ENCODE measurements at regions not wholly inside any gene's neighbourhood (a gene's known extent, or its start where the extent isn't known, plus 50 kb on each side); places are given as distances from the start of the nearest gene placed in this dataset.
"Not testable (repeated sequence)": the region's sequence is repeated elsewhere in the genome, so short reads cannot be mapped to it uniquely, and the experiment has no call there.

DNA sequence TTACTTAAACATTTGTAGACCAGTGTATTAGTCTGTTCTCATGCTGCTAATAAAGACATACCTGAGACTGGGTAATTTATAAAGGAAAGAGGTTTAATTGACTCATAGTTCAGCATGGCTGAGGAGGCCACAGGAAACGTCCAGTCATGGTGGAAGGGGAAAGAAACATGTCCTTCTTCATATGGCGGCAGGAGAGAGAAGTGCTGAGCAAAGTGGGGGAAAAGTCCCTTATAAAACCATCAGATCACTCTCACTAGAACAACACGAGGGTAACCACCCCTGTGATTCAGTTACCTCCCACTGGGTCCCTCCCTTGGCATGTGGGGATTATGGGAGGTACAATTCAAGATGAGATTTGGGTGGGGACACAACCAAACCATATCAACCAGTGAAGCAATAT lies 247.1 kb downstream of the UTRN start:
- not testable (repeated sequence) for DNase-seq (ENCODE audit: low spot score); H3K4me3 Mint-ChIP-seq; H3K9me3 Mint-ChIP-seq; H3K27me3 Mint-ChIP-seq; ATAC-seq
- Mint-ChIP-seq H3K4me1 (ENCODE audit: low read depth in 2 of 2) (peaks cover 5 to 20% of the 10 kb centered on the region in 2 donors), H3K36me3 (peaks cover 39% of the 10 kb centered on the region), H3K27ac (peak overlapping the region in 1 of 2 donors; percentile 25)

DNA sequence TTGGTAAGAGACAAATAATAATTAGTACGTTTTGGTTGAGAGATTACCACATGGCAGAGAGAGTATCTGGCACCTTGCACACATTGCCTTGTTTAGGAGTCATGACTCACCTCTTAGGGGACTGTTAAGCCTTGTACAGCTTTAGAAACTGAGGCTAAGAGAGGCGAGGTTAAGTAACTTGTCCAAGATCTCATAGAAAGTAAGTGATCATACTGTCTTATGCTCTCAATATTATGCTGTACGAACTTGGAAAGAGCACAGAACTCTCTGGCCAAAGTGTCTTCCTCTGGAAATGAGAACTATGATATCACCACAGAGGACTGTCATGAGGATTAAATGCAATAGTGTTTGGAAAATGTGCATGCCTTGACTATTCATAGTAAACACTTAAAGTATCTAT lies 249.0 kb downstream of the UTRN start:
- peak overlapping the region in 1 of 2 donors; percentile 68 for H3K27ac Mint-ChIP-seq
- H3K36me3 Mint-ChIP-seq: peaks cover 38% of the 10 kb centered on the region
- no peaks in the 10 kb centered on the region for H3K27me3 Mint-ChIP-seq
- peaks cover 3% of the 10 kb centered on the region for H3K9me3 Mint-ChIP-seq
- ATAC-seq: no peak
- H3K4me1 Mint-ChIP-seq (ENCODE audit: low read depth in 2 of 2): peaks cover 5 to 10% of the 10 kb centered on the region in 2 donors
- no peak for DNase-seq (ENCODE audit: low spot score)
- no peak overlapping the region for H3K4me3 Mint-ChIP-seq

DNA sequence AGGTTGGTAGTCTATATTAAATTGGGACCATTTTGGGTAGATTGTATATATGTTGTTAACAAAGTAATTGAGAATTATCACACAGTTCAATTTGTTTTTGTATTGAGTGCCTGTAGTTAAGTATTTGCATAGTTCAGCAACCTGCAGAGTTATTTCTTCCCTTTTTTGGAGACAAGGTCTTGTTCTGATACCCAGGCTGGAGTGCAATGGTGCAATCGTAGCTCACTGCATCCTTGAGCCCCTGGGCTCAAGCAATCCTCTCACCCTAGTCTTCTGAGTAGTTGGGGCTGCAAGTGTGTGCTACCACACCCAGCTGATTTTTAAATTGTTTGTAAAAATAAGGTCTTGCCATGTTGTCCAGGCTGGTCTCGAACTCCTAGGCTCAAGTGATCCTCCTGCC lies 250.5 kb downstream of the UTRN start:
- Mint-ChIP-seq H3K27me3 (no peaks in the 10 kb centered on the region), H3K36me3 (peaks cover 34% of the 10 kb centered on the region), H3K4me3 (no peak overlapping the region), H3K9me3 (peaks cover 3% of the 10 kb centered on the region), H3K4me1 (ENCODE audit: low read depth in 2 of 2) (peaks cover 9 to 11% of the 10 kb centered on the region in 2 donors), H3K27ac (peak overlapping the region in 1 of 2 donors; percentile 47)
- DNase-seq (ENCODE audit: low spot score): no peak
- no peak for ATAC-seq

DNA sequence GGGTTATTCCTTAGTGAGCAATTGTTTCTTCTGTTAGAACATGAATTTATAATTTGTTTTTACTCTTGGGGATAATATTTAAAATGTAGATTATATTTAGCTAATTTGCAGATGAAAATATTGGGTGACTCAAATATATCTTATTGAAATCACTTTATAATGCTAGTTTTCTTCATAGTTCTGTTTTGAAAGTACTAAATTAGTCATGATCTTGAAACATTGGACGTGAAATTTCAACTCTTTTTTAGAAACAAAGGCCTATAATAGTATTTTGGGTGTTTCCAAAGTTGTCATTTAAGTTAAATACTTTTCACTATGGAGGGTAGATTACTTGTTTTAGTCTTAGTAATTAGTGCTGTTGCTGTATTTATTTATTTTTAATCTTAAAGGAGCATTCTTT lies 250.9 kb downstream of the UTRN start:
- ATAC-seq: no peak
- Mint-ChIP-seq H3K27me3 (no peaks in the 10 kb centered on the region), H3K27ac (peak overlapping the region in 1 of 2 donors; percentile 47), H3K4me1 (ENCODE audit: low read depth in 2 of 2) (peaks cover 10 to 12% of the 10 kb centered on the region in 2 donors), H3K36me3 (peaks cover 37% of the 10 kb centered on the region), H3K4me3 (no peak overlapping the region), H3K9me3 (peaks cover 3% of the 10 kb centered on the region)
- no peak for DNase-seq (ENCODE audit: low spot score)

DNA sequence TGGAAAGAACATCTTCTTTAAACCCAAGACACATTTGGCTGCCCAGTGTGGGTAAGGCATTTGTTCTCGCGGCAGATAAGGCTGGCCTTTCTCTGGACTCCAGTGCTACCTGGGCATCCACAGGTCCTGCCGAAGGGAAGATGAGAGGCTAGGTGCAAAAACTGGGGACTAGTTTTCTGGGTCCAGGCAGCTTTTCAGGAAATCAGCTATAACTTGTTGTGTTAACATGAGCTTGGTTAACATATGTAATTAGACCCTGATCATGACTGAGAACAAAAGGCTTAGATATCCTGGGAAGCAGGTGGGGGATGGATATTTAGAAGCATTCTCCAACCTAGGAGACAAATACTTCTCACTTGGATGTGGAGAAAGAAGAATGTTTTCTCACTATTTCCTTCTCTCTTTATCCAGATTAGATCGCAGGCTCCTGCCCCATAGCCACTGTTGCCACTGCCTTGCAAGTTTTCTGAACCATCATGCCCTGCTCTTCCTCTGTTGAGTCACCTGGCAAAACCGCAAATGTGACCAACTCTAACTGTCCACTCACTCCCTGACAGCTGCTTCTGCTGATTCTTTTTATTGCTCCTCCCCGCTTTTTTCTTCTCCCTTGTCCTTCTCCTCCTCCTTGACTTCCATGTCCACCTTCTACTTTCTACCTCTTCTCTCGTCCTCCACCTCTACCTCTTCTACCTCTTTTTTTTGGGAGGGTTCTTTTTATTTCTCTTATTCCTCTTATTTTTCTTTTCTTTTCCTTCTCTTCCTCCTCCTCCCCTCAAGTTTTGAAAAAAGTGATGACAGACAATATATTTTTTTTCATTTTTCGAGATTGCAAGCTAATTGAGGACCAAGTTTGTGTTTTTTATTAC lies 258.1 kb downstream of the UTRN start:
- no peak for DNase-seq (ENCODE audit: low spot score)
- Mint-ChIP-seq H3K27ac (peak overlapping the region; percentile 90 to 97), H3K36me3 (peaks cover 48% of the 10 kb centered on the region), H3K9me3 (no peaks in the 10 kb centered on the region), H3K4me3 (peak overlapping the region; percentile 67), H3K4me1 (ENCODE audit: low read depth in 2 of 2) (peaks cover 40 to 49% of the 10 kb centered on the region in 2 donors), H3K27me3 (no peaks in the 10 kb centered on the region)
- ATAC-seq: peak; percentile 82 to 84

DNA sequence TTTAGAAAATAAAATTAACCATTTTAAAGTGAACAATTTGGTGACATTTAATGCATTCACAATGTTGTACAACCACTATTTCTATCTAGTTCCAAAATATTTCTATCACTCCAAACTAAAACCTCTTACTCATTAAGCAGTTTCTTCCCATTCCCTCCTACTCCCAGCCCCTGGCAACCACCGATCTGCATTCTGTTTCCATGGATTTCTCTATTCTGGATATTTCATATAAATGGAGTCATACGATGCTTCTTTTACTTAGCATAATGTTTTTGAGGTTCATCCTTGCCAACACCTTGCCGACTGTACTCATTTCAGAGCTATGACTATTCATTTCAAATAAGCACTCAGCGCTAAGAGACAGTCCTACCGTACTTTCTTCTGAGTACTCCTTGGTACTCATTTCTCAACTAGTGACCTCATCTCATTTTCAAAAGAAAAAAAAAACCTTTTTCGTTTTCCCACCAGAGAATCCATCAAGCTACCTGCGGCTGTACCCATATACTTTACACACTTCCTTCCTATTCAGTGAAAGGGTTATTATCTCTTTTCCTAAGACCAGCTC lies 259.2 kb downstream of the UTRN start:
- Mint-ChIP-seq H3K36me3 (peaks cover 48% of the 10 kb centered on the region), H3K9me3 (no peaks in the 10 kb centered on the region), H3K4me1 (ENCODE audit: low read depth in 2 of 2) (peaks cover 42 to 51% of the 10 kb centered on the region in 2 donors), H3K4me3 (peak overlapping the region; percentile 90), H3K27me3 (no peaks in the 10 kb centered on the region), H3K27ac (peak overlapping the region; percentile 90 to 97)
- DNase-seq (ENCODE audit: low spot score): no peak
- ATAC-seq: peak; percentile 84 to 95

DNA sequence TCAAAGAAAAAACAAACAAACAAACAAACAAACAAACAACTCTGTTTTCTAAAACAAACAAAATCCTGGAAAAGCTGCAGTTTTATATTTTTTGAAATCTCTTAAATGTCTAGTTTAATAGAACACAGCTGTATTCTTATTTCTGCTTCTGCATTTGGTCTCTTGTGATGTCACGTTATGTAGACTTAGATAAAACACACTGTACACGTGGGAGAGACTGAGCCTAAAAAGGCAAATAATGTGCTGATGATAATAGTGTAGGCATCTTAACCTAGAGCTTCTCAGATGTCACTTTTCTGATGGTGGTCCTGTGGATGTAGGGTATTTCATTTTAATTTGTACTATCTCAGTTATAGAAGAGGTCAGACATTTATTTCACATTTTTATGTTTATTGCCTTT lies 261.7 kb downstream of the UTRN start:
- Mint-ChIP-seq H3K36me3 (peaks cover 39% of the 10 kb centered on the region), H3K4me1 (ENCODE audit: low read depth in 2 of 2) (peaks cover 41 to 49% of the 10 kb centered on the region in 2 donors), H3K9me3 (no peaks in the 10 kb centered on the region), H3K27ac (peak overlapping the region; percentile 31 to 42), H3K27me3 (no peaks in the 10 kb centered on the region), H3K4me3 (no peak overlapping the region)
- ATAC-seq: no peak
- no peak for DNase-seq (ENCODE audit: low spot score)

DNA sequence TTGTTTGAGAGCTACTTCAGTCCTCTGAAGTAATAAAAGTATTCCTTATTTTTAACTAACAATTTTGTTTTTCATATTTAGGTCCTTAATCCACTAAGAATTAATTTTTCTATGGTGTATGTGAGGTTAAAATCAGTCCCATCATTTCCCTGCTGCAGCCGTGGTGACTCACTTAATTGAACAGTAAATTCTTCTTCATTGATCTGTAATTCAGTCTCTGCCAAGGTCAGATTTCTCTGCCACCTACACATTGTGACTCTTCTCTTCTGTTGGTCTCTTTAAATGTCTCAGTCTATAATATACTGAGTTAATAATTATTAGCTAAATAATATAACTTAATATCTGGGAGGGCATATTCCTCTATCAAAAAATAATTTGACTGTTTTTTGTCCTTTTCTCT lies 262.3 kb downstream of the UTRN start:
- no peak for ATAC-seq
- no peak for DNase-seq (ENCODE audit: low spot score)
- Mint-ChIP-seq H3K36me3 (peaks cover 39% of the 10 kb centered on the region), H3K4me3 (no peak overlapping the region), H3K27me3 (no peaks in the 10 kb centered on the region), H3K27ac (peak overlapping the region; percentile 31 to 42), H3K4me1 (ENCODE audit: low read depth in 2 of 2) (peaks cover 36 to 43% of the 10 kb centered on the region in 2 donors), H3K9me3 (no peaks in the 10 kb centered on the region)

DNA sequence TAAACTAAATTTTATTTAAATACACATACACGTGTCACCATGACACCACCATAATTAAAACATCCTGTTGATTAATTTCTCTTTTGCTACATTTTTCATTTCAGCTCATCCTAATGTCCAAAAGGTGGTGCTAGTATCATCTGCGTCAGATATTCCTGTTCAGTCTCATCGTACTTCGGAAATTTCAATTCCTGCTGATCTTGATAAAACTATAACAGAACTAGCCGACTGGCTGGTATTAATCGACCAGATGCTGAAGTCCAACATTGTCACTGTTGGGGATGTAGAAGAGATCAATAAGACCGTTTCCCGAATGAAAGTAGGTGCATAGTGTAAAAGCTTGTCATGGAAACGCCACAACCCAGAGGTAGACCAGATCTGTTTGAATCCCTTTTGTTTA lies 263.4 kb downstream of the UTRN start:
- no peak for DNase-seq (ENCODE audit: low spot score)
- Mint-ChIP-seq H3K4me3 (no peak overlapping the region), H3K9me3 (no peaks in the 10 kb centered on the region), H3K27me3 (no peaks in the 10 kb centered on the region), H3K4me1 (ENCODE audit: low read depth in 2 of 2) (peaks cover 29 to 32% of the 10 kb centered on the region in 2 donors), H3K36me3 (peaks cover 39% of the 10 kb centered on the region), H3K27ac (peak overlapping the region; percentile 57 to 66)
- no peak for ATAC-seq

DNA sequence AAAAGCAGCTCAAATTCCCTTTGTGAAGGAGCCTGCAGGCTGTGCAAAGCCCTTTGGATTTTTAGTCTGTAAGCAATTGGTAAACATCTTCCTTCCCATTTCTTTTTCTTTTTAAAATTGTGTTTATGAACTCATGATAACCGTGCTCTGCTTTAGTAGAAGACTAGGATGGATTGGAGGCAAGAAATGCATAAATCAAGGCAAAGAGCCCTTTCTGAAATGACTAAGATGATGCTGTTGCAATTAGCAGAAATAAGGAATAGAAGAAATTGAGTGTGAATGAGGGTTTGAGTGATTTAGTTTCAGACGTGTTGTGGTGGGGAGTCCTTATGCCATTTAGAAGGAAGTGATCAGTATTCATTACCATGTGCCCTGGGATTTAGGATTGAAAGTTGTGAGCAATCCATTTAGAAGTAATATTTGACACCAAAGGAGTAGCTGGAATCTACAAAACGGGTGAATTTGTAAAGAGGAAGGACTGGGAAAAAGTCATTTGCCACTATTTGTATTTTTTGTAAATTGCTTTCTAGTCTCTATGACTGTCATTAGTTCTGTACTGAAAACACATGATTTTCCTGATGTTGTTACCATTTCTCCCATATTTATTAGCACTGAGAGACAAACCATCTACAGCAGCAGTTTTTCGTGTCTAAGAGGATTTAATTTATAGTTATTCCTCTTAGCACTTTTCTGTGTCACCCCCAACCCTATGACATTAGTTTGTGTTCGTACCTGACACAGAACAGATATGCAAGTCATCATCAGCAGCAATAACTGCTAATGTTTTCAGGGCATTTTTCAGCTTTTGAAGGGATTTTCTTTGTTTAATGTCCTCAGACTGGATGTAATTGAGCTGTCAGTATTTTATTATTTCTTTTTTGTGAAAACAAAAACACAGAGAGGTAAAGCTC lies 265.0 kb downstream of the UTRN start:
- Mint-ChIP-seq H3K27me3 (no peaks in the 10 kb centered on the region), H3K4me1 (ENCODE audit: low read depth in 2 of 2) (peaks cover 20 to 22% of the 10 kb centered on the region in 2 donors), H3K36me3 (peaks cover 31% of the 10 kb centered on the region), H3K27ac (peak overlapping the region; percentile 45 to 80), H3K9me3 (peaks cover 1% of the 10 kb centered on the region), H3K4me3 (no peak overlapping the region)
- no peak for ATAC-seq
- DNase-seq (ENCODE audit: low spot score): no peak

DNA sequence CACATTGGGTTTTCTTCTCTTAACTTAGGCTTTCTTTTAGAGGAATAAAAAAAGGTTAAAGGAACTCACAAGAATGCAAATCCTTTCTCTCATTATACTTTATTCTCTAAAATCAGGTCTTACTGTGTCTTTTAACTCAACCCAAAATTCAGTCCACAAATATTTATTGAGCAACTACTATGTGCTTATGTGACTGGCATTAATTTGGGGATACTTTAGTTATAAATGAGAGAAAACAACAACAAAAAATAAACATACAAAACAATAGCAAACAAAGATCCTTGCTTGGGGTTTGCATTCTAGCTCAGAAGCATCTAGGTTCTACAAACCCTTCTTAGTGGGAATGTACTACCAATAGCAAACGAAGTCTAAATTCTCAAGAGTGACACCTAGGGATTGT lies 266.2 kb downstream of the UTRN start:
- peaks cover 18 to 22% of the 10 kb centered on the region in 2 donors for H3K4me1 Mint-ChIP-seq (ENCODE audit: low read depth in 2 of 2)

DNA sequence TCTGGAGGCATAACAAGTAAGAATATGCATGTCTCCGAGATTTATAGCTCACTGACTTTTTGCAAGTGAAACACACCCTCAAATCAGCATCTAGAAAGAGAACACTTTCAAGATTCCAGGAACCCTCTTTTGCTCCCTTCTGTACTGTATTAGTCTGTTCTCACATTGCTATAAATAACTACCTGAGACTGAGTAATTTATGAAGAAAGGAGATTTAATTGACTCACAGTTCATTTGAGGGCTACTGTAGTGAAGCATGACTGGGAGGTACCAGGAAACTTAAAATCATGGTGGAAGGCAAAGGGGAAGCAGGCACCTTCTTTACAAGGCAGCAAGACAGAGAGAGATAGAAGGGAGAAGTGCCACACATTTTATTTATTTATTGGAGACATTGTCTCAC lies 269.9 kb downstream of the UTRN start:
- no peak for DNase-seq (ENCODE audit: low spot score)
- Mint-ChIP-seq H3K36me3 (peaks cover 43% of the 10 kb centered on the region), H3K4me1 (ENCODE audit: low read depth in 2 of 2) (peaks cover 21 to 26% of the 10 kb centered on the region in 2 donors), H3K27ac (peak overlapping the region; percentile 14 to 80), H3K27me3 (no peaks in the 10 kb centered on the region), H3K9me3 (peaks cover 5% of the 10 kb centered on the region), H3K4me3 (peak overlapping the region; percentile 16)
- peak in 1 of 2 donors; percentile 68 for ATAC-seq

More for the DNA sequence above, 266.2 kb downstream of the UTRN start:
- DNase-seq (ENCODE audit: low spot score): no peak
- Mint-ChIP-seq H3K4me3 (no peak overlapping the region), H3K27me3 (no peaks in the 10 kb centered on the region), H3K27ac (peak overlapping the region; percentile 34 to 80), H3K36me3 (peaks cover 30% of the 10 kb centered on the region), H3K9me3 (peaks cover 3% of the 10 kb centered on the region)
- no peak for ATAC-seq

DNA sequence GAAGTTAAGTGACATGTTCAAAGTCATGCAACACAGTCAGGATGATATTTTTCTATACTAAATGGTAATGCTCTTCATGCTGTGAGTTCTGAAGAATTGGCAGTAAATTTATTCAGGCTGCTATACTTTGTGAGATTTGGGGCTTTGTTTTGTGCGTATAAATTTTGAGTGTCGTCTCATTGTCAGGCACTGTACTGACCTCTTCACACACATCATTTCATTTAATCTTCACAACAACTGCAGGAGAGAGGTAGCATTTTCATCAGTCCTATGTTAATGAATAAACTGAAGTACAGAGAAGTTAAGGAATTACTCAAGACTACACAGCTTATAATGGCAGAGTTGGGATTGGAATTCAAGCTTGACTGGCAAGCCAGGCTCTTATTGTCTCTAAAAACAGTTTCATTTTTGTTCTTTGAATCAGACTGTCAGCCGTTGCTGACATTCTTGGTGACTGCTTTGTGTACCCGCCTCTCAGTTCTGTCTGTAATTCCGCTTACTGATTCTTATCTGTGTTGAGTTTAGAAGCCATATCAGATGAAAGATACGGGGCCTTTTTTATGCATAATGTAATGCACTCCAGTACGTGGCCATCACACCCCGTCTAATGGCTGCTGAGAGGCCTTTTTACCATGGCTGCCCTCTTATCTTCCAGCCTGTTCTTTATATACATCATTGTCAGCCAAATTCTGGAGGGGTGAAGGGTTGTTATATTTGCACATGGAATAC lies 274.9 kb downstream of the UTRN start:
- Mint-ChIP-seq H3K27ac (peak overlapping the region; percentile 82 to 91), H3K4me3 (peak overlapping the region; percentile 71), H3K9me3 (peaks cover 5% of the 10 kb centered on the region), H3K36me3 (peaks cover 23% of the 10 kb centered on the region), H3K4me1 (ENCODE audit: low read depth in 2 of 2) (peaks cover 30 to 31% of the 10 kb centered on the region in 2 donors), H3K27me3 (no peaks in the 10 kb centered on the region)
- peak; percentile 69 to 81 for ATAC-seq
- no peak for DNase-seq (ENCODE audit: low spot score)

Data from natural killer cell treated with Interleukin-12 subunit alpha and Interleukin-12 subunit beta and Interleukin-15 and Interleukin-18, amount 100 ng/mL, for 72 hours (primary cell).